Cardiac fibroblast (primary cell): ENCODE measurements at regions not wholly inside any gene's neighbourhood (a gene's known extent, or its start where the extent isn't known, plus 50 kb on each side); places are given as distances from the start of the nearest gene placed in this dataset.

Source experiments
- DNase-seq, 2 donors: peaks; one replicate each; pipeline versions ENCODE4 v3.0.0 to v3.0.0-alpha.2; 2010; ENCODE audit warnings: low read depth in 2 of 2
- H3K4me3 ChIP-seq, 2 donors: replicated peaks in 1 of 2; 1 replicate in 1 of 2; 2 replicates in 1 of 2; pipeline ENCODE4 v1.5.1; 2011; ENCODE audit warnings: low read depth in 2 of 2, low read length in 2 of 2, mild to moderate bottlenecking in 2 of 2, moderate library complexity in 1 of 2
- TF ChIP-seq, protein P1 (sequence below): IDR thresholded peaks from one replicate; pipeline ENCODE4 v1.5.1; 2011; ENCODE audit warnings: low read depth, mild to moderate bottlenecking, low read length, inconsistent platforms

DNA sequence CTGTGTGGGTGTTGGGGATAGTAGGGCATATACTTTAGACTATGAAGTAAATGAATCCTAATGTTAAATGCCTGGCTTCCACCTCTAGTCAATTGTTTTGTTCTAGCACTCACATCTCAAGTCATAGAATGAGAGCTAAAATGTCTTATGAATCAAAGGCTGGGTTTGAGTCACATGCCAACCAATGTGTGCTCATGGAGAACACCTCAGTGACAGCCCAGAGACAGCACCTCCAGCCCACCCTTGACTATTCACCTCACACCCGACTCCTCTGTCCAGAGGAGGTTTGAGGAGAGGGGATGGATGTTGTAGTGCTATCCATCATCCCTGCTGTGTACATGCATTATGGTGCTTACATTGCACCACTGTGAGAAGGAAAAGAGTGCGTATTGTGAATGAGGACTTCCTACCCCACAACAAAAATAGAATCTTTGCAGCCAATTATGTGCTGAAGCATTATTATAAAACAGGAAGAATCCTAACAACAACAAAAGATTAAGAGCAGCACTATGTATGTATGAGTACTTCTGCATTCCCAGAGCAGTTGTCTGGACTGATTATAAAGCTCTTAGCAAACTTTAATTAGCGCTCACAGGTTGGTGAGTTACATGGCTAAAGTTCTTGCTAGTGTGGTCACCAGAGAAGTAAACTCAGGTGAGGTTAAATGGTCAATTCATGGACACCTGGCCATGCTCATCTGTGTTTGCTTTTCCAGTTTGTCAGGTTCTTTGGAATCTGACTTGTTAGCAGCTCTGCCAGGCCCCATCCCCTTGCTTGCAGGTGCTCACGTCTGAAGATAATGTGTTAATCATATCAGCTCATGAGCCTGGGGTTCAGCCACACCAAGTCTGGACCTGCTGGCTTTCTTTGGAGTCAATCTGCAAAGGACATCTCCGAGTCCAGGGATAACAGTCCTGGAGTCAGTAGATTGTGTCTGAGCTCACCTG is 55.3 kb upstream of the NABP1 start:
- H3K4me3 ChIP-seq = no peak overlapping the region
- TF ChIP-seq, protein P1, sequence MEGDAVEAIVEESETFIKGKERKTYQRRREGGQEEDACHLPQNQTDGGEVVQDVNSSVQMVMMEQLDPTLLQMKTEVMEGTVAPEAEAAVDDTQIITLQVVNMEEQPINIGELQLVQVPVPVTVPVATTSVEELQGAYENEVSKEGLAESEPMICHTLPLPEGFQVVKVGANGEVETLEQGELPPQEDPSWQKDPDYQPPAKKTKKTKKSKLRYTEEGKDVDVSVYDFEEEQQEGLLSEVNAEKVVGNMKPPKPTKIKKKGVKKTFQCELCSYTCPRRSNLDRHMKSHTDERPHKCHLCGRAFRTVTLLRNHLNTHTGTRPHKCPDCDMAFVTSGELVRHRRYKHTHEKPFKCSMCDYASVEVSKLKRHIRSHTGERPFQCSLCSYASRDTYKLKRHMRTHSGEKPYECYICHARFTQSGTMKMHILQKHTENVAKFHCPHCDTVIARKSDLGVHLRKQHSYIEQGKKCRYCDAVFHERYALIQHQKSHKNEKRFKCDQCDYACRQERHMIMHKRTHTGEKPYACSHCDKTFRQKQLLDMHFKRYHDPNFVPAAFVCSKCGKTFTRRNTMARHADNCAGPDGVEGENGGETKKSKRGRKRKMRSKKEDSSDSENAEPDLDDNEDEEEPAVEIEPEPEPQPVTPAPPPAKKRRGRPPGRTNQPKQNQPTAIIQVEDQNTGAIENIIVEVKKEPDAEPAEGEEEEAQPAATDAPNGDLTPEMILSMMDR = no peak
- DNase-seq = no peak

DNA sequence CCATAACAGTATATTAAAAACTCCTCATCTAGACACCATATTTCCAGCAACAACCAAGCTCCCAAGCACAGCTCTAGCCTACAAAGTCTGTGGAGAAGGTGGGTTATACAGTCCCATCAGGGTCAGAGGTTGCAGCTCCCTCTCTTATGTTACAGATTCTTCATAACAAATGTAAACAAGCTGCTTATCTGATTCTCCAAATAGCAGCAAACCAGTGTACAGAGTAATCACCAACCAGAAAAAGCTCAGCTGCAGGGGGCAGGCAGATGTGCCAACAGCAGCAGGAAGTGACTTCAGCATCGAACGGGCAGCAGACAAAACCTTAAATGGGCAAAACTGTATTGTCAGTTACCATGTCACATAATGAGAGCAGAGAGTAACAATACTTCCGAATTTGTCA is 52.9 kb upstream of the NABP1 start:
- no peak overlapping the region for H3K4me3 ChIP-seq
- TF ChIP-seq, protein P1 = no peak
- peak; percentile 39 to 76 for DNase-seq

DNA sequence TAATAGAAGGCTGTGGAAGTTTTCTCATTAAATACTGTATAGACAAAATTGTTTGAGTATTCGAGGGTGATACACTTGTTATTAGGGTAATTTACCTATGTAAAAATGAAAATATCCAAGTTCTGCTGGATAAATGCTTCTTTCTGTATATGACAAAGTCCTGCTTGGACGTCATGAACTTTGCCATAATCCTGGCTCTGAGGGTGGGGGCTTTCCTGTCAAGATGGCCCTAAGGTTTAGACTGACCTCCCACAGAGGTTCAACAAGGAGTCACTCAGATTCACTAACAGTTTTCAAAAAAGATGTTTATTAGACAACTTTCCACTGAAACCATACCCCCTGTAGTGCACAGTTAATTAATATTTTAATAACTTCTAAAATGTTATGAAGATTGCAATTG is 52.5 kb upstream of the NABP1 start:
- H3K4me3 ChIP-seq = no peak overlapping the region
- TF ChIP-seq, protein P1 = no peak
- no peak for DNase-seq

DNA sequence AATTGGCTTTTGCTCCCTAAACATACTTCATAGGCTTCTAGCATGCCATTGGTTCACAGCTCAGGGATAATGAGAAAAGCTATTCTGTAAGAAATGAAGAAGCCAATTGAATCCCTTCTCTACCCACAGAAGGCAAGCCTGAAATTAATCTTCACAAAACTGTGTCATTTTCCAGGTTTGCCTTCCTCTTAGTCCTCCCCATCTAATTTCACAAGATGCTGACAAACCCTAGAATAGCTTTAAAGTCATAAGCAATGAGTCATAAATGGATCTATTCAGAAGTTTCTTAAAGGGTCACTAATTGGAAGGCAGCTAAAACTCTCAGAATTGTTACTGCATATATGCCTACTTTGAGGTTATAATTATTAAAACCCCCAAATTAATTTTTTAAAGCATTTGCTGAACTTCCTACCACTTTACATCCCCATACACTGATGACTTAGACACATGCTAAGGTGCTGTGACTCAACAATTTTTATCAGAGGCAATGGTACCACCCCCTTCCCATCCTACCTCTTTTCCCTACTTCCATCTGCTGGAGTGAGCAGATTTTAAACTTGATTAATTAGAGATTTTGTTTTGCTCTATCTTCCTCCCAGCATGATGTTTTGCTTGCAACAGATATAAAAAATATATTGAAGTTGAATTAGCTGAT is 51.3 kb upstream of the NABP1 start:
- TF ChIP-seq, protein P1 = no peak
- peak; percentile 68 to 77 for DNase-seq
- H3K4me3 ChIP-seq = no peak overlapping the region

DNA sequence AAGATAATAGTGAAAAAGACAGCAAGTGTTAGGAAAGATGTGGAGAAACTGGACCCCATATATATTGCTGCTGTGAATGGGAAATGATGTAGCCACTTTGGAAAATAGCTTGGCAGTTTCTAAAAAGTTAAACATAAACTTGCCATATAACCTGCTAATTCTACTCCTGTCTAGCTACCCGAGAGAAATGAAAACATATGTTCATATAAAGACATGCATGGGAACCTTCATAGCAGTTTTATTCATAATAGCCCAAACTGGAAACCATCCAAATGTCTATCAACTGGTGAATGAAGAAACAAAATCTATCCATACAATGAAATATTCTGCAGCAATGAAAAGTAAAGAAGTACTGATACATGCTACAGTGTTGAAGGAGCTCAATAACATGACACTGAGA is 50.4 kb upstream of the NABP1 start:
- H3K4me3 ChIP-seq = no peak overlapping the region
- DNase-seq = no peak
- TF ChIP-seq, protein P1 = no peak
